M059J (cell line): ENCODE measurements at regions not wholly inside any gene's neighbourhood (a gene's known extent, or its start where the extent isn't known, plus 50 kb on each side); places are given as distances from the start of the nearest gene placed in this dataset.

Source experiments
- DNase-seq: peaks from one replicate; pipeline ENCODE4 v3.0.0-alpha.2; 2012; ENCODE audit warnings: low read depth

- DNase-seq: peak; percentile 46
These were observed 50.0 kb upstream of the TARDBP start for GRCh38 chr1:10962483-10962882.
